Thyroid gland (tissue), 4 donors: ENCODE measurements at regions not wholly inside any gene's neighbourhood (a gene's known extent, or its start where the extent isn't known, plus 50 kb on each side); places are given as distances from the start of the nearest gene placed in this dataset.

ENCODE experiments used
- DNase-seq, 2 donors: peaks; one replicate each; pipeline ENCODE4 v3.0.0-alpha.2; 2019
- H3K27ac ChIP-seq, 3 donors: fragments of 200-600 bp; sonication (generic); 1 replicate in 2 of 3; 2 replicates in 1 of 3; pipeline ENCODE4 v1.5.1; 2016 to 2019; ENCODE audit warnings: mild to moderate bottlenecking in 1 of 3, moderate library complexity in 1 of 3
- H3K27me3 ChIP-seq: fragments of 200-600 bp; sonication (generic); one replicate; pipeline ENCODE4 v1.5.1; 2019
- H3K36me3 ChIP-seq, 2 donors: fragments of 200-600 bp; sonication (generic); one replicate each; pipeline ENCODE4 v1.5.1; 2016 to 2019
- H3K4me1 ChIP-seq, 2 donors: fragments of 200-600 bp; sonication (generic); one replicate each; pipeline ENCODE4 v1.5.1; 2017 to 2019
- H3K4me3 ChIP-seq, 3 donors: fragments of 200-600 bp; sonication (generic); replicated peaks in 1 of 3; 1 replicate in 2 of 3; 2 replicates in 1 of 3; pipeline ENCODE4 v1.5.1; 2016; ENCODE audit warnings: mild to moderate bottlenecking in 1 of 3
- H3K9me3 ChIP-seq: fragments of 200-600 bp; sonication (generic); one replicate; pipeline ENCODE4 v1.5.1; 2017
- CTCF ChIP-seq, 6 experiments: fragments of 200-600 bp in 3 of 6; fragments of 450-650 bp in 3 of 6; sonication (generic) in 3 of 6; IDR thresholded peaks; one replicate each; pipeline ENCODE4 v1.5.1; 2016 to 2019; ENCODE audit warnings: antibody characterized with exemption in 6 of 6, mild to moderate bottlenecking in 2 of 6, inconsistent platforms in 1 of 6, moderate library complexity in 1 of 6
- POLR2A ChIP-seq, 2 donors: fragments of 450-650 bp; IDR thresholded peaks; one replicate each; pipeline ENCODE4 v1.6.1; 2017; ENCODE audit warnings: antibody characterized with exemption in 2 of 2, mild to moderate bottlenecking in 2 of 2, moderate library complexity in 1 of 2
- WGBS, 2 donors: methylation state at CpG; one replicate each; pipeline ENCODE4 v1.1.5; 2017; 5-methylcytosine and 5-hydroxymethylcytosine counted together
- intact Hi-C: fragments of 100-400 bp; cut with DNase I; formaldehyde crosslinking; loops from one replicate; pipeline ENCODE4 v1.15.1; 2023

GRCh38 chr9:109721001-109721400 lies 59.0 kb upstream of the PALM2AKAP2 start:
- Histone ChIP-seq H3K4me3 (no peak overlapping the region), H3K27ac (no peak overlapping the region), H3K36me3 (no peaks in the 10 kb centered on the region), H3K27me3 (no peaks in the 10 kb centered on the region), H3K4me1 (no peaks in the 10 kb centered on the region), H3K9me3 (no peaks in the 10 kb centered on the region)
- DNase-seq, result no peak
- intact Hi-C loops, result no loop called here
- WGBS, 2 donors, result 35 to 48% methylated on average over 2 of the region's 2 CpGs
- TF ChIP-seq POLR2A (IDR thresholded peaks at IDR 0.05) (no peak), CTCF (IDR thresholded peaks at IDR 0.05) (no peak)

- WGBS, 2 donors, result 97% methylated on average over 1 of the region's 1 CpG
- no peak overlapping the region for H3K4me3 ChIP-seq
- TF ChIP-seq POLR2A (IDR thresholded peaks at IDR 0.05), result no peak
- TF ChIP-seq CTCF (IDR thresholded peaks at IDR 0.05), result no peak
- H3K9me3 ChIP-seq, result no peaks in the 10 kb centered on the region
- intact Hi-C loops, result no loop called here
- DNase-seq, result no peak
- no peak overlapping the region for H3K27ac ChIP-seq
- no peaks in the 10 kb centered on the region for H3K4me1 ChIP-seq
- no peaks in the 10 kb centered on the region for H3K27me3 ChIP-seq
- H3K36me3 ChIP-seq, result no peaks in the 10 kb centered on the region
Measured at GRCh38 chr9:109722007-109722406, 58.0 kb upstream of the PALM2AKAP2 start.

GRCh38 chr9:109723781-109724180 lies 56.2 kb upstream of the PALM2AKAP2 start:
- Histone ChIP-seq H3K27ac (no peak overlapping the region), H3K36me3 (no peaks in the 10 kb centered on the region), H3K4me1 (no peaks in the 10 kb centered on the region), H3K27me3 (no peaks in the 10 kb centered on the region), H3K4me3 (no peak overlapping the region), H3K9me3 (no peaks in the 10 kb centered on the region)
- no peak for DNase-seq
- no peak for TF ChIP-seq CTCF (IDR thresholded peaks at IDR 0.05)
- no peak for TF ChIP-seq POLR2A (IDR thresholded peaks at IDR 0.05)
- WGBS, 2 donors, result 93 to 97% methylated on average over 2 of the region's 2 CpGs
- intact Hi-C loops, result no loop called here

DNA sequence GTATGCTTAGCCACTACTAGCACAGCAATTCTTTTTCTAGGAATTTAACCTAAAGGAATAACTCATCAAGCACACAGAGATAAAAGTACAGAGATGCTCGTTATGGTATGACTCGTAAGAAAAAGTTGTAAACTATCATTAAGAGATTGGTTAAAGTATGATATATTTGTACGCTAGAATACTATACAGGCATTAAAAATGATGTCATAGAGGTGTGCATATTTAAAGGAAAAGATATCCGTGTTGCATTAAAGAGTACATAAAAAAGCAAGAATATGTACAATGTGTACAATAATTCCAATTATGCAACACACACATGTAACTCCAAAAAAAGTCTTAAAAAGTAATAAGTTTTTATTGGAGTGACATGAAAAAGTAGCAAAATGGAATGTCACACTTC lies 54.5 kb upstream of the PALM2AKAP2 start:
- Histone ChIP-seq H3K27me3 (no peaks in the 10 kb centered on the region), H3K27ac (no peak overlapping the region), H3K36me3 (no peaks in the 10 kb centered on the region), H3K4me1 (no peaks in the 10 kb centered on the region), H3K4me3 (no peak overlapping the region), H3K9me3 (no peaks in the 10 kb centered on the region)
- intact Hi-C loops, result no loop called here
- TF ChIP-seq CTCF (IDR thresholded peaks at IDR 0.05), result no peak
- no peak for TF ChIP-seq POLR2A (IDR thresholded peaks at IDR 0.05)
- WGBS, 2 donors, result 92 to 96% methylated on average over 4 of the region's 4 CpGs
- DNase-seq, result no peak

- no peak for DNase-seq
- TF ChIP-seq POLR2A (IDR thresholded peaks at IDR 0.05) (no peak), CTCF (IDR thresholded peaks at IDR 0.05) (no peak)
Measured at GRCh38 chr9:109726119-109726518, 53.9 kb upstream of the PALM2AKAP2 start.

More at GRCh38 chr9:109726119-109726518, 53.9 kb upstream of the PALM2AKAP2 start:
- no peaks in the 10 kb centered on the region for H3K27me3 ChIP-seq
- no peaks in the 10 kb centered on the region for H3K4me1 ChIP-seq
- 86 to 93% methylated on average over 4 of the region's 4 CpGs for WGBS, 2 donors
- no peaks in the 10 kb centered on the region for H3K36me3 ChIP-seq
- H3K9me3 ChIP-seq, result no peaks in the 10 kb centered on the region
- intact Hi-C loops, result no loop called here
- no peak overlapping the region for H3K4me3 ChIP-seq
- H3K27ac ChIP-seq, result no peak overlapping the region
